Common myeloid progenitor, CD34-positive (primary cell): ENCODE measurements at regions not wholly inside any gene's neighbourhood (a gene's known extent, or its start where the extent isn't known, plus 50 kb on each side); places are given as distances from the start of the nearest gene placed in this dataset.

Experiments
- CTCF ChIA-PET: fragments of 350-600 bp; sonication (Branson Sonifier 250); formaldehyde crosslinking; loops from one replicate; lab custom pipeline; 2021; ENCODE audit warnings: antibody characterized with exemption; lab: Charles Lee
- POLR2A ChIA-PET: fragments of 350-600 bp; sonication (Branson Sonifier 250); formaldehyde crosslinking; loops from one replicate; lab custom pipeline; 2021; ENCODE audit warnings: antibody characterized with exemption; lab: Charles Lee
- DNase-seq, 3 donors: peaks; one replicate each; pipeline versions ENCODE4 v3.0.0 to v3.0.0-alpha.2; 2013
- H3K27ac ChIP-seq, 2 experiments: 1 replicate in 1 of 2; 2 replicates in 1 of 2; pipeline ENCODE4 v1.7.0; 2013; ENCODE audit warnings: inconsistent platforms in 2 of 2, low read length in 2 of 2, mild to moderate bottlenecking in 2 of 2, low read depth in 1 of 2, moderate library complexity in 1 of 2; ENCODE audit not compliant: severe bottlenecking in 2 of 2, insufficient read depth in 1 of 2, poor library complexity in 1 of 2
- H3K27me3 ChIP-seq, 5 experiments: replicated peaks in 2 of 5; 1 replicate in 3 of 5; 2 replicates in 2 of 5; pipeline versions ENCODE4 v1.6.1 to v1.7.0; 2013; ENCODE audit warnings: low read length in 4 of 5, mild to moderate bottlenecking in 2 of 5, moderate library complexity in 2 of 5, inconsistent platforms in 1 of 5; ENCODE audit not compliant: insufficient read depth in 5 of 5, control insufficient read depth in 4 of 5
- H3K36me3 ChIP-seq, 4 experiments: 1 replicate in 2 of 4; 2 replicates in 2 of 4; pipeline versions ENCODE4 v1.6.1 to v1.7.0; 2013; ENCODE audit warnings: low read length in 3 of 4, control low read depth in 1 of 4, mild to moderate bottlenecking in 1 of 4; ENCODE audit not compliant: control insufficient read depth in 4 of 4, insufficient read depth in 4 of 4
- H3K4me1 ChIP-seq, 4 experiments: 1 replicate in 3 of 4; 2 replicates in 1 of 4; pipeline versions ENCODE4 v1.6.1 to v1.7.1; 2013; ENCODE audit warnings: low read length in 3 of 4, mild to moderate bottlenecking in 3 of 4, control low read depth in 1 of 4, inconsistent platforms in 1 of 4, moderate library complexity in 1 of 4; ENCODE audit not compliant: control insufficient read depth in 4 of 4, insufficient read depth in 4 of 4; ENCODE audit errors: control extremely low read depth in 1 of 4
- H3K4me3 ChIP-seq, 7 experiments: 1 replicate in 4 of 7; 2 replicates in 3 of 7; pipeline versions ENCODE4 v1.5.1 to v1.7.0; 2013; ENCODE audit warnings: mild to moderate bottlenecking in 7 of 7, low read length in 6 of 7, moderate library complexity in 6 of 7, inconsistent platforms in 2 of 7, low read depth in 2 of 7, control low read depth in 1 of 7; ENCODE audit not compliant: insufficient read depth in 4 of 7, control insufficient read depth in 1 of 7; ENCODE audit errors: extremely low read depth in 1 of 7
- H3K9me3 ChIP-seq, 5 experiments: 1 replicate in 4 of 5; 2 replicates in 1 of 5; pipeline versions ENCODE4 v1.6.1 to v1.7.1; 2013; ENCODE audit warnings: low read length in 4 of 5, mild to moderate bottlenecking in 2 of 5, inconsistent platforms in 1 of 5, low read depth in 1 of 5, moderate library complexity in 1 of 5; ENCODE audit not compliant: control insufficient read depth in 4 of 5, insufficient read depth in 2 of 5; ENCODE audit errors: control extremely low read depth in 1 of 5
- WGBS: methylation state at CpG from one replicate; pipeline ENCODE4 v1.1.5; 2013; ENCODE audit not compliant: insufficient coverage; 5-methylcytosine and 5-hydroxymethylcytosine counted together

- Histone ChIP-seq H3K36me3 (no peaks in the 10 kb centered on the region), H3K4me1 (peaks cover 21 to 55% (median 31%) of the 10 kb centered on the region in 4 experiments), H3K9me3 (no peaks in the 10 kb centered on the region), H3K27me3 (no peaks in the 10 kb centered on the region), H3K4me3 (no peak overlapping the region), H3K27ac (no peak overlapping the region)
- CTCF ChIA-PET: no interaction called here
- DNase-seq: no peak
- POLR2A ChIA-PET: no interaction called here
Observed at GRCh38 chr1:87904651-87905050, 576.0 kb downstream of the LMO4 start.

DNA sequence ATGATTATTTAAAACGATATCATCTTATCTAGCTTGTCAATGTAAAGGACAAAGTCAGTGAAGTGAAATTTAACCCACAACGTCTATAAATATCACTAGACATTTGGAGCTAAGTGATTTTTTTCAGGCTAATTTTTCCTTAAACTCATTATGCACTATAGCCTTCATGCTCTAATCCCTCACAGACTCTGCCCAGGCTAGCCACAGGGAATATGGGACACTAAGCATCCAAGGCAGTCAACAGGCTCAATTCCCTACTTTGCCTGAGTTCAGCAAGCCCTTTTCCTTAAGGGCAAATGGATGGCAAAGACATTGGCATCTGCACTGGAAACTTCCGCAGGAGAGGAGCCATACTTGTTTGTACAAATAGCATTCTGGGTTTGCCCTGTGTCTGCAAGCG is 577.0 kb downstream of the LMO4 start:
- Histone ChIP-seq H3K4me1 (peaks cover 21 to 52% (median 31%) of the 10 kb centered on the region in 4 experiments), H3K27me3 (no peaks in the 10 kb centered on the region), H3K27ac (no peak overlapping the region), H3K4me3 (no peak overlapping the region), H3K9me3 (no peaks in the 10 kb centered on the region), H3K36me3 (no peaks in the 10 kb centered on the region)
- ChIA-PET POLR2A (no interaction called here), CTCF (interaction anchor here (1.4 kb wide), 1 partner anchor 12 kb away, joined by 4 read pairs; no protein-coding TSS in a partner anchor)
- no peak for DNase-seq
- 71% methylated on average over 4 of the region's 4 CpGs for WGBS

DNA sequence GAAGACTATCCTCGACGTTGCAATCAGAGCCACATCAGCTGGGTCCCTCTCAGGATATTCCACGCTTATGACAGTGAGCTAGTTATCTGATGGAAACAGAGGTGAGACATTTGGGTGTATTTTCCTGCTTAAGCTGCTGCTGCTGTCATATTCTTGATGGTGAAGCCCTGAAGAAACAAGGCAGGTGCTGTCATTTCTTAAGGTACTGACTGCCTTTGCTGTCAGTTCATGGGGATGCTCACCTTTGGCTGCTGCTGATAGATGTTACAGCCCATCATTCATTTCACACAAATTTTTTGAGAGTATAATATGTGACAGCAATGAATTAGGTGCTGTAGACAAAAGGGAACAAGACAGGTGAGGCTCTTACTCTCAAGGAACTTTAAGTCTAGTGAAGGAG is 577.4 kb downstream of the LMO4 start:
- no peaks in the 10 kb centered on the region for H3K36me3 ChIP-seq
- H3K4me1 ChIP-seq: peaks cover 21 to 47% (median 30%) of the 10 kb centered on the region in 4 experiments
- H3K27me3 ChIP-seq: no peaks in the 10 kb centered on the region
- DNase-seq: no peak
- no peaks in the 10 kb centered on the region for H3K9me3 ChIP-seq
- no peak overlapping the region for H3K4me3 ChIP-seq
- WGBS: 97% methylated on average over 3 of the region's 3 CpGs
- POLR2A ChIA-PET: no interaction called here
- H3K27ac ChIP-seq: no peak overlapping the region
- CTCF ChIA-PET: interaction anchor here (1.4 kb wide), 1 partner anchor 11 kb away, joined by 4 read pairs; no protein-coding TSS in a partner anchor

GRCh38 chr1:87913361-87913760 is 584.7 kb downstream of the LMO4 start:
- Histone ChIP-seq H3K36me3 (no peaks in the 10 kb centered on the region), H3K9me3 (peaks cover 2 to 22% (median 4%) of the 10 kb centered on the region in 5 experiments), H3K27ac (no peak overlapping the region), H3K4me1 (no peaks in the 10 kb centered on the region), H3K27me3 (no peaks in the 10 kb centered on the region), H3K4me3 (no peak overlapping the region)
- no peak for DNase-seq
- CTCF ChIA-PET: interaction anchor here (0.9 to 2.0 kb wide), 2 partner anchors 13 to 15 kb away, joined by 3 to 6 read pairs; no protein-coding TSS in a partner anchor
- no CpG with 5 or more reads among the region's 1 CpG for WGBS
- POLR2A ChIA-PET: no interaction called here

DNA sequence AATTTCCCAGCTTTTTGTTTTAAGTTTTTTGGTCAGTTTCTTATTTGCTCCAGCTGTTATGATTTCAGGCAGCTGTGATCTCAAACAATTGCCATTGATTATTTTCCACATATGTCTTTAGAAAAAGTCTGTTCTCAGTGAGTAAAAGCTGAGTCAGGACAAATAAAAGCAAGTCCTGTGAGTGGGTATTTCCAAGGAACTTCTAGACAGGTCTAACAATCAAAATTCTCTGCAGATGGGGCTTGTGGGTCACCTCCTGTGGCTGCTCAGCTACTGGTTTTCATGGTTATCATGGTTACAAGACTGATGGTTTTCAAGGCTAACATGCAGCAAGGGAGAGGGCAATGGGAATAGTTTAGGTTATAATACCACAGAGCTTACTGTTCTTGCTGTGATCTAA is 585.7 kb downstream of the LMO4 start:
- Histone ChIP-seq H3K36me3 (no peaks in the 10 kb centered on the region), H3K27ac (no peak overlapping the region), H3K4me3 (no peak overlapping the region), H3K4me1 (no peaks in the 10 kb centered on the region), H3K9me3 (peaks cover 2 to 22% (median 4%) of the 10 kb centered on the region in 5 experiments), H3K27me3 (no peaks in the 10 kb centered on the region)
- DNase-seq: no peak
- POLR2A ChIA-PET: no interaction called here
- CTCF ChIA-PET: interaction anchor here (0.9 kb wide), 1 partner anchor 17 kb away, joined by 3 read pairs; no protein-coding TSS in a partner anchor

DNA sequence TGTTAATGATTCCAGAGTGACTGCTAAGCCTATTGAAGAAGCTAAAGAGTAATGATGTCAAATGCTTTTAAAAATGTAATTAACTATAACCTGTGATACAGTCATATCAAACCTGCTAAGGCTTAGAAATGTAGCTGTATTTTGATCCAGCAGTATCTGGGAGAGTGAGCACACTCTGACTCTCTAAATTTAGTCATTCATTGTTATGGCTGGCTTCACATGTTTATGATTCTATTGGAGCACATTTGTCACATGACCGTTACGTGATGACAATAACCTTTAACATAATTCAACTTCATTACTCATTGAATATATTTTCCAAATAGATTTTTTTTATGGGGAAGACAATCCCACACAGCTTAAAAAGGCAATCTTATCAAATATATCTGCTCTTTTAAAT is 587.1 kb downstream of the LMO4 start:
- Histone ChIP-seq H3K4me3 (no peak overlapping the region), H3K27me3 (no peaks in the 10 kb centered on the region), H3K27ac (no peak overlapping the region), H3K4me1 (no peaks in the 10 kb centered on the region), H3K9me3 (peaks cover 2 to 22% (median 4%) of the 10 kb centered on the region in 5 experiments), H3K36me3 (no peaks in the 10 kb centered on the region)
- ChIA-PET CTCF (interaction anchor here (1.1 kb wide), 1 partner anchor 18 kb away, joined by 3 read pairs; no protein-coding TSS in a partner anchor), POLR2A (no interaction called here)
- no CpG with 5 or more reads among the region's 2 CpGs for WGBS
- DNase-seq: no peak

- no peaks in the 10 kb centered on the region for H3K4me1 ChIP-seq
- no peak overlapping the region for H3K27ac ChIP-seq
- H3K27me3 ChIP-seq: no peaks in the 10 kb centered on the region
- H3K9me3 ChIP-seq: peaks cover 2 to 18% (median 4%) of the 10 kb centered on the region in 5 experiments
- POLR2A ChIA-PET: no interaction called here
- no peak overlapping the region for H3K4me3 ChIP-seq
- WGBS: 100% methylated on average over 2 of the region's 3 CpGs
- CTCF ChIA-PET: interaction anchor here (0.7 to 1.7 kb wide), 2 partner anchors 11 to 22 kb away, joined by 3 to 4 read pairs; no protein-coding TSS in a partner anchor
- H3K36me3 ChIP-seq: no peaks in the 10 kb centered on the region
- no peak for DNase-seq
Observed at GRCh38 chr1:87916965-87917364, 588.3 kb downstream of the LMO4 start.
